Dendritic cell treated with granulocyte-macrophage colony-stimulating factor and Interleukin-4, amounts not matched to agents 40 ng/mL and 50 ng/mL, for 4 days (primary cell): ENCODE measurements at regions not wholly inside any gene's neighbourhood (a gene's known extent, or its start where the extent isn't known, plus 50 kb on each side); places are given as distances from the start of the nearest gene placed in this dataset.
A peak's percentile ranks its signal among the peaks of the same experiment; 100 is the strongest.
"Not testable (repeated sequence)": the region's sequence is repeated elsewhere in the genome, so short reads cannot be mapped to it uniquely, and the experiment has no call there.

Source experiments
- H3K27ac Mint-ChIP-seq: one replicate; pipeline ENCODE4 v1.8.0; 2022; ENCODE audit warnings: mild to moderate bottlenecking, mixed read lengths
- H3K27me3 Mint-ChIP-seq: one replicate; pipeline ENCODE4 v1.8.0; 2022; ENCODE audit warnings: mild to moderate bottlenecking, mixed read lengths
- H3K36me3 Mint-ChIP-seq: one replicate; pipeline ENCODE4 v1.8.0; 2022; ENCODE audit warnings: low read depth, mixed read lengths
- H3K4me1 Mint-ChIP-seq: one replicate; pipeline ENCODE4 v1.8.0; 2022; ENCODE audit warnings: low read depth, mixed read lengths
- H3K4me3 Mint-ChIP-seq: one replicate; pipeline ENCODE4 v1.8.0; 2022; ENCODE audit warnings: mild to moderate bottlenecking, moderate library complexity, mixed read lengths
- H3K9me3 Mint-ChIP-seq: one replicate; pipeline ENCODE4 v1.8.0; 2022; ENCODE audit warnings: mixed read lengths
- intact Hi-C: fragments of 100-400 bp; cut with micrococcal nuclease; formaldehyde crosslinking; loops from one replicate; pipeline ENCODE4 v1.15.0; 2022

DNA sequence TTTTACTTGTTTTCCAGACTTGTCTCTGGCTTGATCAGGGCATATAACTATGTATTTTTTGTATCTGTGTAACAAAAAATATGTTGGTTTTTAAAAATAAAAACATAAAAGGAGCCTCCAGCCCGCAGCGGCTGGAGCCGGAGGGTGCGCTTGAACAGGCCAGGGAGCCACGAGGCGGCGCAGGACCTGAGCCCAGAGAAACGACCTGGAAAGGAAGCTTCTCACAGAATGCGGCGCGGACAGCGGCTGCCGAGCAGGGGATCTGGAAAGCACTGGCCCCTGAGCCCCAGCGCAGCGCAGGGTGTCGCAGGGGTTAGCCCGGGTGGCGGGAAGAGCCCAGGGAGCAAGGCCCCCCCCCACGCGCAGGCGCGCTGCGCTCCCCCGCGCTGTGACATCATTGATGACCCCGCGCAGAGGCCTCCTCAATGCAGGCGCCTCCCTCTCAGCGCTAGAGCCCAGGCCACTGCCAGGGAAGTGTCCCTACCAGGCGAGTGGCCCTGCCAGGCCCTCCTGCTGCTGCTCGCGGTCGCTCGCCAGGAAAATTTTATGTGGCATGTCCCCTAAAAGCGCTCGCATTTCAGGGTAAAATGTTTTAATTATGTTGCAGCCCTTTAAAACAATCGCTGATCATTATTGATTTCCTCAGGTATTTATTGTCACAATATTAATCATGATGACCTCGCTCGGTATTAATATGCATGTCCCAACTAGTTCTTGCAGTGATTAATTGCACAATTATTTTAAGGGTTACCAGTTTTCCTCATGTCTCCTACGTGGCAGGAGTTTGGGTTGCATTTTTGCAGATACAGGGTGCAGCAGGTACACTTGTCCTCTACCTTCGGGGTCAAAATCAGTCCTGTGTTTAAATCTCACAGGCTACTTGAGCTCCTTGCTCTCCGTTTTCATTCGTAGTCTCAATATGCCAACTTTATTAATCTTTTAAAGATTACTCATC lies 134.2 kb downstream of the USP22 start:
- no peaks in the 10 kb centered on the region for H3K9me3 Mint-ChIP-seq
- peak overlapping the region; percentile 87 for H3K4me3 Mint-ChIP-seq
- H3K36me3 Mint-ChIP-seq = no peaks in the 10 kb centered on the region
- peak overlapping the region; percentile 92 for H3K27ac Mint-ChIP-seq
- H3K4me1 Mint-ChIP-seq = peaks cover 6% of the 10 kb centered on the region
- intact Hi-C loops = loop anchor here (2.0 to 5.0 kb wide), 2 partner anchors 84 to 134 kb away; partner anchors contain the start of gene USP22
- H3K27me3 Mint-ChIP-seq = peaks cover 14% of the 10 kb centered on the region

DNA sequence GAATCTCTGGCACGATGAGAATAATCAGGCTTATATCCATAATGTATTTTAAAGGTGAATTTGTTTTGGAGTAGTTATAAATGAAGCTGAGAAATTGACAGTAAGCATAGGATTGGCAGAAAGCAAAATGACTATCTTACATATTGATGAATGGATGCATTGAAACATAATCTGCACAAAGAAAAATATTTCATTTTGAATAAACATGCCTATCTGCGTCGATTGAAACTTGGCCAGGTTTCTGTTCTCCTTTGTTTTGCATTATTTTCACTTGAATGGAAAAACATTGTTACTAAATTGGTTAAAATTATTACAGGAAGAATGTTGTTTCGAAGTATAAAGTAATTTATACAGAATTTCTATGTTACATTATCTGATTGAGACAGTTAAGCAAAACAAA lies 128.2 kb downstream of the USP22 start:
- H3K27me3 Mint-ChIP-seq = no peaks in the 10 kb centered on the region
- H3K9me3 Mint-ChIP-seq = no peaks in the 10 kb centered on the region
- no peak overlapping the region for H3K4me3 Mint-ChIP-seq
- intact Hi-C loops = no loop called here
- H3K27ac Mint-ChIP-seq = no peak overlapping the region
- peaks cover 5% of the 10 kb centered on the region for H3K4me1 Mint-ChIP-seq
- no peaks in the 10 kb centered on the region for H3K36me3 Mint-ChIP-seq

DNA sequence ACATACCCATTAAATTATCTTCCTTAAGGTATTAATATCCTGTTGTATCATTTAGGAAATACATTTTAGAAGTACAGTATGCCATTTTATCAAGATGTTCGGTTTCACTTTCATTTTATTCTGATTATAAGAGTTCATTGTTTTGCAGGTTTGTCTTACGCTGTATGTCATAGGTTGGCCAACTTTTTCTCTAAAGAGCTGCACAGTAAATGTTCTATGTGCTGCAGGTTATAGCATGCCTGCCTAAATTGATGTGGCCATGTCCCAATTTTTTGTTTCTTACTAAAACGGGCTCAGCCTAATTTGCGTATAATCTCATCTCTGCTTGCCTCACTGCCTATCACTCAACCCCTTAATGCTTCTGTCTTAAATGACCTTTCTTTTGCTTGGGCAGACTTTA lies 126.4 kb downstream of the USP22 start:
- no peak overlapping the region for H3K27ac Mint-ChIP-seq
- intact Hi-C loops = no loop called here
- no peaks in the 10 kb centered on the region for H3K27me3 Mint-ChIP-seq
- peaks cover 5% of the 10 kb centered on the region for H3K4me1 Mint-ChIP-seq
- H3K9me3 Mint-ChIP-seq = no peaks in the 10 kb centered on the region
- H3K4me3 Mint-ChIP-seq = no peak overlapping the region
- no peaks in the 10 kb centered on the region for H3K36me3 Mint-ChIP-seq

DNA sequence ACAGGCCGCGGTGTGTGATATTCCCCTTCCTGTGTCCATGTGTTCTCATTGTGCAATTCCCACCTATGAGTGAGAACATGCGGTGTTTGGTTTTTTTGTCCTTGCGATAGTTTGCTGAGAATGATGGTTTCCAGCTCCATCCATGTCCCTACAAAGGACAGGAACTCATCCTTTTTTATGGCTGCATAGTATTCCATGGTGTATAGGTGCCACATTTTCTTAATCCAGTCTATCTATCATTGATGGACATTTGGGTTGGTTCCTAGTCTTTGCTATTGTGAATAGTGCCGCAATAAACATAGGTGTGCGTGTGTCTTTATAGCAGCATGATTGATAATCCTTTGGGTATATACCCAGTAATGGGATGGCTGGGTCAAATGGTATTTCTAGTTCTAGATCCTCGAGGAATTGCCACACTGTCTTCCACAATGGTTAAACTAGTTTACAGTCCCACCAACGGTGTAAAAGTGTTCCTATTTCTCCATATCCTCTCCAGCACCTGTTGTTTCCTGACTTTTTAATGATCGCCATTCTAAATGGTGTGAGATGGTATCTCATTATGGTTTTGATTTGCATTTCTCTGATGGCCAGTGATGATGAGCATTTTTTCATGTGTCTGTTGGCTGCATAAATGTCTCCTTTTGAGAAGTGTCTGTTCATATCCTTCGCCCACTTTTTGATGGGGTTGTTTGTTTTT lies 125.1 kb downstream of the USP22 start:
- intact Hi-C loops = not testable (repeated sequence)

DNA sequence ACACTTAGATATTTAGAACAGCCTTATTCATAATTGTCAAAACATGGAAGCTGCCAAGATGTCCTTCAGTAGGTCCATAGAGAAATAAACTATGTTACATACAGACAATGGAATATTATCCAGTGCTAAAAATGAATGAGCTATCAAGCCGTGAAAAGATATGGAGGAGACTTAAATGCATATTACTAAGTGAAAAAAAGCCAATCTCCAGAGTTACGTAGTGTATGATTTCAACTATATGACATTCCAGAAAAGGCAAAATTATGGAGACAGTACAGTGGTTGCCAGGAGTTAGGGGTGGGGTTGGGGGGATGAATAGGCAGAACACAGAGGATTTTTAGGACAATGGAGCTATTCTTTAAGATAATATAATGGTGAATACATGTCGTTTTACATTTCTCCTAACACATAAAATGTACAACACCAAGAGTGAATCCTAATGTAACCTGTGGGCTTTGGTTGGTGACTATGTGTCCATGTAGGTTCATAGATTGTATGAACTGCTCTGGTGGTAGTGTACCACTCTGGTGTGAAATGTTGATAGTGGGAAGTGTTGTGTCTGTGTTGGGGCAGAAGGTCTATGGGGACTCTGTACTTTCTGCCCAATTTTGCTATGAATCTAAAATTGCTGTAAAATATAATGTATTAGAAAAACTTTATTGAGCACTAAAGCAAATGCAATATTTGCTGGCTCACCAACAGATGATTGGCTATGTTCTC lies 122.6 kb downstream of the USP22 start:
- H3K27me3 Mint-ChIP-seq = peaks cover 1% of the 10 kb centered on the region
- no peak overlapping the region for H3K4me3 Mint-ChIP-seq
- peaks cover 5% of the 10 kb centered on the region for H3K4me1 Mint-ChIP-seq
- no peak overlapping the region for H3K27ac Mint-ChIP-seq
- intact Hi-C loops = no loop called here
- no peaks in the 10 kb centered on the region for H3K9me3 Mint-ChIP-seq
- H3K36me3 Mint-ChIP-seq = no peaks in the 10 kb centered on the region

More for the DNA sequence above, 125.1 kb downstream of the USP22 start:
- H3K36me3 Mint-ChIP-seq, H3K4me1 Mint-ChIP-seq, H3K27me3 Mint-ChIP-seq, H3K27ac Mint-ChIP-seq, H3K4me3 Mint-ChIP-seq, H3K9me3 Mint-ChIP-seq: not testable (repeated sequence)

DNA sequence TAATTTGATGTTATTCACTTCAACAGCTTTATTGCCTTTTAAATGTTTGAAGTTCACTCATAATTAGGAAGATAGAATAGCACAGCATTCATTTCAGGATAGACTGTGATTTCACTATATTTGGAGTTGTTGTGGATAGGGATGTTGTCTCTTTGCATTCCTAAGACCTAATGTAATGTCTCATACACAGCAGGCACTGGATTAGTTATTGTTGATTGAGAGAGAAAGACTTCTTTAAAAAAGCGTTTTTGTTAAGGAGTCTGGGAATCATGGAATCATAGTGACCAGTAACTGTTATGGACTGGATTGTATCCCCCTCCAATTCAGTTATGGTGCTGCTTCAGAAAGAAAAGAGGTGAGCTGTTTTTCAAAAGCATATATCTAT lies 122.0 kb downstream of the USP22 start:
- H3K9me3 Mint-ChIP-seq = no peaks in the 10 kb centered on the region
- peaks cover 1% of the 10 kb centered on the region for H3K27me3 Mint-ChIP-seq
- intact Hi-C loops = no loop called here
- no peak overlapping the region for H3K4me3 Mint-ChIP-seq
- peaks cover 5% of the 10 kb centered on the region for H3K4me1 Mint-ChIP-seq
- H3K27ac Mint-ChIP-seq = no peak overlapping the region
- no peaks in the 10 kb centered on the region for H3K36me3 Mint-ChIP-seq

DNA sequence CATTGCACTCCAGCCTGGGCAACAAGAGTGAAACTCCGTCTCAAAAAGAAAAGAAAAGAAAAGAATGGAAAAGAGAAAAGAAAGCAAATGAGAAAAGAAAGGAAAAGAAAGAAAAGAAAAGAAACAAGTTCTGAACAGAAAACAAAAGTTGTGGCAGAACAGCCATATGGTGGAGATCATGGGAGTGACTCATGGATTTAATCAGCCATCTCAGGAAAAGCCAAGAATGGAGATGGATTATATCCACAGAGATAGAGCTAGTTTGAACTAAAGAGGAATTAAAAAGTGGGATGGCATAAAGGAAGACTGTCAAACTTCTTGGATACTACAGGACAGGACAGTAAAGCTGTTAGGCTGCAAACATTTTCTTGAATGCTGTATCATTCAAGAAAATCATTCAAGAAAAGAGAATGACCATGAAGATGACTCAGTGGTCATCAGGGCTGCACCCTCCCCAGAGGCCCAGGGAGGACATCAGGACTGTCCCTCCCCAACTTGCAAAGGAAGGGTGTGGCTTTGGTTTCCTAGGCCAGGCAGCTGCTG lies 120.6 kb downstream of the USP22 start:
- intact Hi-C loops = no loop called here
- Mint-ChIP-seq H3K4me1 (no peaks in the 10 kb centered on the region), H3K27me3 (peaks cover 1% of the 10 kb centered on the region), H3K4me3 (no peak overlapping the region), H3K36me3 (no peaks in the 10 kb centered on the region), H3K9me3 (no peaks in the 10 kb centered on the region), H3K27ac (no peak overlapping the region)

DNA sequence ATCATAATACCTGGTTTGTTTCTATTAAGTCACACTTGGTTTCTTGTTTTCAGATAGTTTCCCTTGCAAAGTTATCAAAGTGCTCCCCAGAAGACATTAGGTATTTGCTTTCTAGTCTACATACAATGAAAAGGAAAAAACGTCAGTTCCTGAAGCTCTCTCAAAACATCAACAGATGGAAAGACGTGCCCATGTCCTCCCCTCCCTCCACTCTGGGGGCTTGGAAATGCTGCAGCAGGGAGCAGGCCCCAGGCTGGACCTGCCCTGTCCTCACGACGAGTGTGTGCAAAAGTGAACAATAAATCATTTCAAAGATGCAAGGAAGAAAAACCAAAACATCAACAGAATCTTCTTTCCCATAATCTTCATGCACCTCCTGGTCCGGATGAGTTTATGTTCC lies 118.5 kb downstream of the USP22 start:
- H3K36me3 Mint-ChIP-seq = no peaks in the 10 kb centered on the region
- H3K27me3 Mint-ChIP-seq = peaks cover 1% of the 10 kb centered on the region
- H3K27ac Mint-ChIP-seq = no peak overlapping the region
- no peak overlapping the region for H3K4me3 Mint-ChIP-seq
- intact Hi-C loops = no loop called here
- H3K4me1 Mint-ChIP-seq = no peaks in the 10 kb centered on the region
- H3K9me3 Mint-ChIP-seq = no peaks in the 10 kb centered on the region

DNA sequence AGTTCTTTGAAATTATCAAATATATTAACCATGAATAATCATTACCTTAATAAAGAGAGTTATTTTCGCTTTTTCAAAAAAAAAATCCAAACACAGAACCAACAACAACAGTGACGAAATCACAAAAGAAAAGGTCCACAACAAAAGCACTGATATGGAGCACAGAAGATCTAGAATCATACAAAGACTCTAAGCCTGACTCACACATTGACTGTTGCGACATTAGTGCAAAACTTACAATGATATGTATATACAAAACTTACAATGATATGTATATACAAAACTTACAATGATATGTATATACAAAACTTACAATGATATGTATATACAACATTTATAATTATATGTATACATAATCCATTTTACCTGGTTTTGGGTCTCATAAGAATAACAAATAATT lies 117.7 kb downstream of the USP22 start:
- intact Hi-C loops = no loop called here
- Mint-ChIP-seq H3K36me3 (no peaks in the 10 kb centered on the region), H3K4me3 (no peak overlapping the region)

DNA sequence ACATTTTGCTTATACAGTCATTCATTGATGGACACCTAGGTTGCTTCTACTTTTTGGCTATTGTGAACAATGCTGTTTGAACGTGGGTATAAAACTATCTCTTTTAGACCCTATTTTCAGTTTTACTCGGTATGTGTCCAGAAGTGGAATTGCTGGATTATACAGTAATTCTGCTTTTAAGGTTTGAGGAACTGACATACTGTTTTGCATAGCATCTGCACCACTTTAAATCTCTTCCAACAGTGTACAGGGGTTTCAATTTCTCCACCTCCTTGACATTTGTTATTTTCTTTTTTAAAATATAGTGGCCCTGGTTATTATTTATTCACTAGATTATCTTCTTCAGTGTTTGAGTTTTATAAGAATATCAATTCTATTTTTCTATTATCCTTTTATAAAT lies 116.9 kb downstream of the USP22 start:
- Mint-ChIP-seq H3K27ac (no peak overlapping the region), H3K4me3 (no peak overlapping the region), H3K36me3 (no peaks in the 10 kb centered on the region), H3K4me1 (no peaks in the 10 kb centered on the region), H3K27me3 (peaks cover 1% of the 10 kb centered on the region), H3K9me3 (no peaks in the 10 kb centered on the region)
- intact Hi-C loops = no loop called here

More for the DNA sequence above, 117.7 kb downstream of the USP22 start:
- peaks cover 1% of the 10 kb centered on the region for H3K27me3 Mint-ChIP-seq
- H3K9me3 Mint-ChIP-seq = no peaks in the 10 kb centered on the region
- no peak overlapping the region for H3K27ac Mint-ChIP-seq
- H3K4me1 Mint-ChIP-seq = no peaks in the 10 kb centered on the region

DNA sequence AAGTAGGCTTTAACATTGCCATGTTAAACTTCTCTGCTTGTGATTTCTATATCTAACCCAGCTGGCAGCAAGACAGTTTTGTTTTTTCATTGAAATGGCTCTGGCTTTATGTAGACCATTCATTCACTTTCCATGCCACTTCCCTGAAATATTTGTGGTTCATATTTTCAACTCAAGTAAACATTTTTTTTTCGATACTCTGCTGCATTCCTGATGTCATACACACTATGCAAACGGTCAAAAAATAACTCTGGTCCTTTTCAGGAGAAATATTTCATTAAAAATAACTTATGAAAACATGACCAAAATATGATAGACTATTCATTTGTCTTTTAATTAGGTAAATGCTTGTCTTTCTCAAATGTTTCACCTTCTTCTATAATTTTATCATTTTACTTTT lies 116.3 kb downstream of the USP22 start:
- H3K9me3 Mint-ChIP-seq = no peaks in the 10 kb centered on the region
- no peak overlapping the region for H3K27ac Mint-ChIP-seq
- no peaks in the 10 kb centered on the region for H3K4me1 Mint-ChIP-seq
- H3K36me3 Mint-ChIP-seq = no peaks in the 10 kb centered on the region
- intact Hi-C loops = no loop called here
- H3K27me3 Mint-ChIP-seq = peaks cover 1% of the 10 kb centered on the region
- no peak overlapping the region for H3K4me3 Mint-ChIP-seq

DNA sequence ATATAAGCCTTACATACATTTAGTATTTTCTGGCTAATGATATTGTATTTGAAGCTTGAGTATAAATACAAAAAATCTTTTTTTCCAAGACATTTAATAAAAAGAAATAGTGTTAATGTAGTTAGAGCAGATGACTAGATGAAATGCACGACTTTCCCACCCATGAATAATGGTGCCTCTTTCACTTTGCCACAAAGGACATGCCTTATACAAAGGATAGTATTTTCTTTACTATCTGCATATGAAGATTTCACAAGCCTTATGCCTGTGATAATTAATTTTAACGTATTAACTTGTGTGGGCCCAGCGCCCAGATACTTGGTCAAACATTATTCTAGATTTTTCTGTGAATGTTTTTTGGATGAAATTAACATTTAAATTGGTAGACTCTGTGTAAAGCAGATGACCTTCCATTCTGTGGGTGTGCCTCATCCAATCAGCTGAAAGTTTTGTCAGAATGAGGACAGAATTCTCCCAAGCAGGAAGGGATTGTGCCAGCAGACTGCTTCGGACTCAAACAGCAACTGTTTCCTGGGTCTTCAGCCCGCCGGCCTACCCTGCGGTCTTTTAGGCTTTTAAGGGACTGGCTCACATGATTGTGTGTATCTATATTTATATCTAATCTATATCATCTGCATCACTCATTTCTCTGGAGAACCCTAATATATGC lies 115.4 kb downstream of the USP22 start:
- Mint-ChIP-seq H3K4me1 (no peaks in the 10 kb centered on the region), H3K4me3 (no peak overlapping the region), H3K9me3 (no peaks in the 10 kb centered on the region), H3K27ac (no peak overlapping the region), H3K27me3 (no peaks in the 10 kb centered on the region), H3K36me3 (no peaks in the 10 kb centered on the region)
- intact Hi-C loops = no loop called here

DNA sequence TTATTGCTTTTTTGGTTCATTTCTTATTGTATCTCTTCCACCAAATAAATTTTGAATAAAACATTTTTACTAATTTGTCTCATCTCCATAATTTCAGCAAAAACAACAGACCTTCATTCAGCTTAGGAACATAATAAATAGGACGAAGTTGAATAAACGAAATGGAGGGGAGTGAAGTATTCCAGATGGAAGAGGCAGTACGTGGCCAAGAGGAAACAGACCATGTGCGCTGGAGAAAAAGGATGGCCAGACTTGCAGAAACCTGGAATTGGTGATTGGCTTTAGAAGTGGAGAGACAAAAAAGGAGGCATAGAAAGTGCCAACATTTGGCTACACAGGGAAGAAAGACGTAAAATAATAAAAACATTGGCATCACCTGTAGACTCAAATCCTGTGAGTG lies 113.5 kb downstream of the USP22 start:
- Mint-ChIP-seq H3K27me3 (no peaks in the 10 kb centered on the region), H3K9me3 (no peaks in the 10 kb centered on the region), H3K4me1 (no peaks in the 10 kb centered on the region), H3K4me3 (no peak overlapping the region), H3K27ac (no peak overlapping the region), H3K36me3 (no peaks in the 10 kb centered on the region)
- intact Hi-C loops = no loop called here
